ENCODE measurements at regions not wholly inside any gene's neighbourhood (a gene's known extent, or its start where the extent isn't known, plus 50 kb on each side); places are given as distances from the start of the nearest gene placed in this dataset.
"Not testable (repeated sequence)": the region's sequence is repeated elsewhere in the genome, so short reads cannot be mapped to it uniquely, and the experiment has no call there.

DNA sequence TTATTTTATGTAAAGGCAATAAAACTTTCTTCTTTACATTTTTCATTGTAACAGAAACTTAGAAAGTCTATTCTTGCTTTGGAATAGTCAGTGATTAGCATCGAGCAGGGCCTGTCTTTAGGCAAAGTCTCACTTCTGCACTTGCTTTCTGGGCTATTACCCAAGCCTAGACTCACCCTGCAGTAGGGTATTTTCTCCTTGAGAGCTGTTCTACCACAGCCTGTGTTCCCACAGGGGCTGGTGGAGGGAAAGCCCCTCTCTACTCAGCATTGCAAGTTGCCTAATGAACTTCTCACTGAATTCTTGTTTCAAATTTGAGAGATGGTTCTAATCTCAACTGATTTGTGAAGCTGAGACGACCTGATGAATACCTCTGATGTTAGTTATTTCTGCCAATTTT, 111.7 kb upstream of the KLHL14 start:
- DNase-seq = no peak

DNA sequence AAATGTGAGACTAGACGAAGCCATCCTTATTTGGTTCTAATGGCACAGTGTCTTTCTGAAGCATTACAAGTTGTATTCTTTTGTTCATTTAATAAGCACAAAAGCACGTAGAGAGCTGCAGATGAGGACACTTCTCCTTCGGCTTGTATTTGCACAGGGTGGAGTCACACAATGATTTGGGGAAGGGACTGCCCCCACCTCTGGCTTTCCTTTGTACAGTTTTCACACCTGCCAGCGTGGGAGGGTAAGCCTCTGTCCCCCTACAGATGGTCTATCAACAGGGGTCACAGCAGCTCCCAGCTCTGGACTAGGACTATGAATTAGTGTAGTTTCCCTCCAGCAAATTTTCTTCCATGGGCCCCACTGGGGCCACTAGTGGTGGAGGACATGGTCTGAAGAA, 108.2 kb upstream of the KLHL14 start:
- no peak for DNase-seq

DNA sequence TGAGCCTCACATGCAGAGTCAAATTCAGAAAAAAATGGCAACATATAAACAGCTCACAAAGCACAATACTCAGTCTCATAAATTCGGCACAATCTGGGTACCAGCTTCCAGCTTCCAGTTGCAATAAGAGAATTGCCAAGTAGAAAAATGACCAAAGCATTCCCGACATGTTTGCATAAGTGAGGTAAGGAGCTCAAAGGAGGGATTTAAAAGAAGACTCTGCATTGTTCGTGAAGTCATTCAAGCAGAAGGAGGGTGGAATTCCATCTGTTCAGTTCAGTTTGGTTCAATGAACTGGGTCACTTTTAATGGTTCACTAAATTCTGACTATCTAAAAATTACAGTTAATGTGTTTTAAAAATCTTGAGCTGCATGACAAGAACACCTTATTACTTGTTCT, 106.7 kb upstream of the KLHL14 start:
- peak; percentile 92 for DNase-seq

DNA sequence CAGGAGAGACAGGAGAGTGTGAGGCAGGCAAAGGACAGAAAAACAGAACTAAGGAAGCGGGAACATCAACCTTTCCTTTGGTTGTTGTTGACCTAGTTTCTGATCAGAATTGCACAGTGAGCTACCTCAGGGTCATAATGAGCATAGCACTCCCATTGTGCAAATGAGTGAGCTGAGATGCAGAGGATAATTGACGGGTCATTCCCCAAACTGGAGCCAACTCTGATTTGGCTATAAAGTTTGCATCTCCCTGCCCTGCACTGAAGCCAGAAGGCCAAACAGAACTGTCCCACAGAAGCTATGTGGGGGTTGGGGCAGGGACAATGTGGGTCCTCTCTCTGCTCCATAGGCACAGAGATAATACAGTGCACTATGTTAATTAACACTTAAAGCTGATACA, 105.6 kb upstream of the KLHL14 start:
- no peak for DNase-seq

DNA sequence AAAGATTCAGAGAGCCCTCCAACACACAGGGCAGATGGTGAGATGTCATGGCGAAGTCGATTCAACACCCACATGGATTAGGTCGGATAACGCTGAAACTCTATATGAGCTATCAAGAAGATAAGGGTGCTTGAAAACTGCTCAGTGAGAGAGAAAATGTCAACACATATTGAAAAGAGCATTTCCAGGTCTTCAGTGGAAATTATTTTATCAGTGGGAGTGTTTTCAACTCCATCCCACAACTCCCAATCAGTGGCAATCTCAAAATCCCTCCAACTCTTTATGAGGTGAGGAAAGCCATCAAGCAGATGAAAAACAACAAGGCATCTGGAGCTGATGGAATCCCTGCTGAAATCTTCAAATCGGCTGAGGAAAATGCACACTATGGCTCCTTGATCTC, 104.5 kb upstream of the KLHL14 start:
- DNase-seq = no peak

DNA sequence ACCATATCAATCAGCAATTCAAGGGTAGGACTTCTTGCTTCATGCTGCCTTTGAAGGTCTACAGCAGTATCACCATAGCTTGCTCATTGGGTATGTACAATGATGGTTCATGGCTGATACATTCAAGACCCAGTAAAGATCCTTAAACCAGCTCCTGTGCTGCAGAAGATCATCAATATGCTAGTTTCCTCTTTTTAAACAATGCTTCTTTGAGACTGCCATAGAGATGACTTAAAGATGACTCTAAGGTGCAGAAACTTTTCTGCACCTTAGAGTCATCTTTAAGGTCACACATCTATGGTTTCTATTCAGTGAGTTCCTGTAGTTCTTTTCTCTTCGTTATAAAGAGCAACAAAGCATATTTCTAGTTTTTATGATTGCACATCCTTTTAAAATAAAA, 102.8 kb upstream of the KLHL14 start:
- DNase-seq = no peak

DNA sequence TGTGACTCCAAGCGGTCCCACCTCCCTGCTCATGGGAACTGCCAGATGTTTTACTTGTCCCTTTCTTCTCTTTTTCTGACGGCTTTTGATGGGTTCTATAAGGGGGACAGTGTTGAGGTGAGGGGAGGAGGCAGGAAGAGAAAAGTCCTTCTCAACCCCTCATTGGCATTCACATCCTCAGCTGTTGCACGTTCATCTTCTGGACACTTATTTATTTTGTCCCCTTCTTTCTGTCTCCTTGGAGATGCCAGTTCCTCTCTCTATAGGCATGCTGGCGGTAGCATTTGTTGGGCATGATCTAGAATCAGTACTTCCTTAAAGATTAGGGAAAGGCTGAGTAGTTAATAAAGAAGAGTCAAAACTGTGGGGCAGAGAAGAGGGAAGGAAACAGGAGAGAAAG, 99.0 kb upstream of the KLHL14 start:
- no peak for DNase-seq

DNA sequence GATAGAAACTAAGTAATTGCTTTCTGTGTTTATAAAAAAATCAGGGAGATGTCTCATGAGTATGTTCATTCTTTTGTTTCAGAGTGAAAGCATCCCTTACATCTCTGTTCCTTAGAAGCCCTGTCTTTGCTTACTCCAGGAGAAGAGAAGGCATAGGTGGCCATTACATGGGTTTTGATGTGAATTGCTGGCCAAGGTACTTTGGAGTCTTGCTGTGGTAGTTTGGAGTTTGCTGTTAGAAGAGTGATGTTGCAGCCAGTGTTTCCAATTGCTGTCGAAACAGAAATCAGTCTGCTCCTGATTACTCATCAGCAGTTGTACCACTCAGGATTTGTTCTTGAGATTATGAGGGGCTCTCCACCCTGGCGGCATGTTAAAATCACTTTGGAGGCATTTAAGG, 97.8 kb upstream of the KLHL14 start:
- no peak for DNase-seq

DNA sequence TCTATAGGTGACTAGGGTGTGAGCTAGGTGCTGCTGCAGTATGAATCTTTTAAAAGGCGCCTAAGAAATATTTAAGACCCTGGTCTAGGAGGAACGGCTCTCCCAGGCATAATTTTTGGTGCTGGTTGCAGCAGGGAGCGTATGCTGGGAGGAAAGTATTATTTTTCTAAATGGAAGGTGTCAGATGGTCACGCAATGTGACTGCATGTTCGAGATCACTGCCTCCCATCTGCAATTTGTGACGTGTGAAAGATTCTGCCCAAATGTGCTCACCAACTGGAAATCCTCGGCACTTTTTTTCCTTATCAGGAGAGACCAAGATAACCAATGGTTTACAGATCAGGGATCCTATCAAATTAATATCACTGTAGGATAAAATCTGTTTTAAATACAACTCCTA, 95.6 kb upstream of the KLHL14 start:
- no peak for DNase-seq

DNA sequence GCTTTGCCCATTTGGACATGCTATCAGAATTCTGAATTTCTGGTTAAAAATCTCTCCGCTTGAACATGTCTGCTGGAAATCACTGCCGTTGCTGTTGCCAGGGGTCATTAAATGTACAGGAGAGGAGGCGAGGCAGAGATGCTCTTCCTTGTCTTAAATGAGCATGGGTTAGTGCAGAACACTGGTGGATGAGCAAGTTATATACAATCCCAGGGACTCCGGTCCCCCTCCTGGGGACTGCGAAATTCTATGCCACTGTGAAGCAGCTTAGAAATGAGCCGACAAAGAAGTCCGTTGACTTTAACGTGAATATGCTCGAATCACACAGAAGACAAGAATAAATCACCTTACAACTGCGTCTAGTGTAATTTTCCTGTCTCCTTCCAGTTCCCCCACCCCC, 95.1 kb upstream of the KLHL14 start:
- DNase-seq = no peak

DNA sequence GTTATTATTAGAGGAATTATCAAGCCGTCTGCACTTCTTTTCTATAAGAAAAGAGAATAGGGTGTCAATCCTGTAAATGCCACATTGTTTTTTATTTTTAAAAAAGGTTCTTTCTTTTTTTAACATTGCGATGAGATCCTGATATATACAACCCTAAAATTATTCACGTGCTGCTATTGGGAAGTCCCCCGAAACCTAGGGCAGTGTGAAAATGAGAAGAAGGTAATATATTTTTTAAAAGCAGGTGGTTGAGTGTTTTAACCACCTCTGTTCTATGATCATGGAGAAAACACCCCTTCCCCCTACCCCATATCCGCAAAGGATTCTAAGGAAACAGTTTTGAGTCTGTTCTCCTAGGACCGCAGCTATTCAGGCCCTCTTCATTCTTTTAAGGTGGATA, 94.5 kb upstream of the KLHL14 start:
- DNase-seq = no peak

DNA sequence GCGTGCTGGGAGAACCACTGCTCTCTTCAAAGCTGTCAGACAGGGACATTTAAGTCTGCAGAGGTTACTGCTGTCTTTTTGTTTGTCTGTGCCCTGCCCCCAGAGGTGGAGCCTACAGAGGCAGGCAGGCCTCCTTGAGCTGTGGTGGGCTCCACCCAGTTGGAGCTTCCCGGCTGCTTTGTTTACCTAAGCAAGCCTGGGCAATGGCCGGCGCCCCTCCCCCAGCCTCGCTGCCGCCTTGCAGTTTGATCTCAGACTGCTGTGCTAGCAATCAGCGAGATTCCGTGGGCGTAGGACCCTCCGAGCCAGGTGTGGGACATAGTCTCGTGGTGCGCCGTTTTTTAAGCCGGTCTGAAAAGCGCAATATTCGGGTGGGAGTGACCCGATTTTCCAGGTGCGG, 89.2 kb upstream of the KLHL14 start:
- DNase-seq = not testable (repeated sequence)

DNA sequence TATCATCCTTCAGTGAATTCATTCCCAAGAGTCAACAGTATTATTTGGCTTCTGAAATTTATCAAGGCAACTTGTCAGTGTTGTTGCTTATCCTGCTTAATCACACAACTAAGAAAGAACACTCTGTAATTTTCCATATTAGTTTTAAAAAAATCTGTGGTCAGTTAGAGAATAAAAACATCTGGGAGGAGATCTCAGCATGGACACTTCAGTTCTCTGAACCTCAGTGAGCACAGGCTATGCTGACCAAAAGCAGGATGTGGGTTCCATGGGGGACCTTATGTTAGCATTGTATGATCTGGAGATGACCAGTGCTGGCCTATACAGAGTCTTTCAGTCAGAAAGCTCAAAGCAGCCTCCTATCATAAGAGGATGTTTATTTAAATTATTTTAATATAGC, 79.1 kb upstream of the KLHL14 start:
- DNase-seq = no peak

DNA sequence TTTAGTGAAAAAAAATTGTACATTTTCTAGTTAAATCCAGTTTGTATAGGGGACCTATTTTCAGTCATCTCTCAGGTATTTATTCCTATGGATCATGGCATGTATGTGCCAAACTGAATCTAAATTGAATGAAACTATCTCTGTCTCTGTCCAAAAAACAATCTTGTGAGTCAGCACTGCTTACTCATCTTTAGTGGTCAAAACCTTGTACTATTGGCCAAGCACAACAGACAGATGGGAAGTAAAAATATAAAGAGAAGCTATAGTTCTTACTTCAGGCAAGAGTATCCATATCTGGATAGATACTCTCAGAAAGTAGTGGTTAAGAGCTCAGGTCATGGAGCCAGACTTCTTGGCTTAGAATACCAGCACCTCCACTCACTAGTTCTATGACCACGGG, 76.0 kb upstream of the KLHL14 start:
- peak; percentile 9 for DNase-seq

DNA sequence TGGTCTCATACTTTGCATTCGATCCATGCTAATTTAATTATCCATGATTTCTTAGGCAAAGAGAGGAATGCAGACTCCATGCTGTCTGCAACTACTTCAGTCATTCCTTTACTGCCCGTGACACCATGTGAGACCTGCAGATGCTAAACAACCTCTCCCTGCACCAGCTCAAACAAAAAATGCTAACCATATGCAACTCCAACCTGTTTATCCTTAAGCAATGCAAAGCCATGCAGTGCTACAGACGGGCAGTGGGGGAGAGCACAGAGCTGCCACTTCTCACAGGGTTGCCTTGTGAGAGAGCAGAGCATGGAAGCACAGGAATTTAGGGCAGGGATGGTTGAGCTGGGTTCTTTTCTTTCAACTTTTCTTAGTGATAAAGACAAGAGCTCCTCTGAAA, 74.9 kb upstream of the KLHL14 start:
- DNase-seq = no peak

DNA sequence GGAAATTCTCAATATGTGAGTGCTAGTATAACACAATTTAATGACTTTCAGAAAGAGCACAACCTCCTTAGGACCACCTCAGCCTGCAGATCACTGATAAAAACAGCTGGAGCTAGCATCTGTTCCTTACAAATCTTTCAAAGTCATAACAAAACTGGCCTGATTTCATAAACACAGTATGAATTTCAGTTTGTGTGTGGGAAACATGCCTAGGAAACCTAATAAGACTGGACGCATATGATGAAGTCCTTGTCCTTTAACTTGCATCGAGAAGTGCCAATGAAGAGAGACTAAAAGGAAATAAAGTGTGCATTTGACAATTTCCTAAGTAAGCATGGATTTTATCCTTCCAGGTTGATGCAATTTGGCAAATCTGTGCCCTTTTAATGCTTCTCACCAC, 74.1 kb upstream of the KLHL14 start:
- DNase-seq = no peak

DNA sequence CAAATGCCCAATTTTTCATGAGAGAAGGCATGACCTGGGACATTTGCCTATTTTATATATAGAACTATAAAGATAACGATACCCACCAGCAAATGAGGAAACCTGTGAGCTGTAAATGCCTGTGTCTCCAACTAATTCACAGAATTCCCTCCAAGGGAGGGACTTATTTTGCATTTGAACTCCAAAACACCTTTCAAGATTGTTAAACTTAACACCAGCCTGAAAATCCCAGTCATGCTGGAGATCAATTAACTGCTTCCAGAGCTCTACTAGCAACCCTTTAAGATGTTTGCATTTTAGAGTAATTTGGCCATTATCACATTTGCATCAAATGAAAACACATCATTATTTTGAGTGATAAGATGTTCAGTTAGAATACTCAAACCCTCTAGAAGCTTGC, 68.1 kb upstream of the KLHL14 start:
- DNase-seq = no peak

DNA sequence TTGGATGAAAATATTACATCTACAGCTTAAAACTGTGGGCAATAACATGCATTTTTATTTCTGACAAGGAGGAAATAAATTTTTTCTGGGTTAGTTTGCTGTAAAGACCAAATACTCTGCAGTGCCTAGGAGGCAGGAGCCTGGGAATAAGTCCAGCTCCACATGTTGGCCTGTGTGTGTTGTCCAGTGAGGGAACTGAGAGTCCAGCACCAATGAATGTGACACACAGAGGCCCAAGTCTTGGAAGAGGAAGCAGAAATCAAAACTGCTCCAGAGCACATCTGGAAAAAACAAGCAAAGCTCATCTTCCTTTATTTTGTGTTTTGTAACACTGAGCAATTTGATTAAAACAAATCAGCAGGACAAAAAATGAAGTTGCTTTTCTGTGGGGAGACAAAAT, 63.1 kb upstream of the KLHL14 start:
- no peak for DNase-seq

DNA sequence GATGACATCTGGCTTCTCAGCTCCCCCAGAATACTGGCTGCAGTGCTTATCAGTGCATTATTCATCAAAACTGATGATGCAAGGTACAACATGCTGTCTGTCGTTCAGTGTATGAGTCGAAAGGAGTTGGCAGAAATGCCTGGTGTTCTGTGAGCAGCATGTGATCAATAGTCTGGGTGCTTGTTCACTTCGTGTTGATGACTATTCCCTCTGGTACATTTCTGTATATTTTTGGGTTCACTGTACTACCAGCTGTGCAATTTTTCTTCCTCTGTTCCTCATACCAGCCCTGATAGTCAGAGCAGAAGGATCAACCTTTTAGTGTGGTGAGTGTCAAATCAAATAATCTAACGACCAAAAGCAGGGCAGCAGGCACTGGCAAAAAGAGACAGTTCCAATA, 59.0 kb upstream of the KLHL14 start:
- DNase-seq = no peak

DNA sequence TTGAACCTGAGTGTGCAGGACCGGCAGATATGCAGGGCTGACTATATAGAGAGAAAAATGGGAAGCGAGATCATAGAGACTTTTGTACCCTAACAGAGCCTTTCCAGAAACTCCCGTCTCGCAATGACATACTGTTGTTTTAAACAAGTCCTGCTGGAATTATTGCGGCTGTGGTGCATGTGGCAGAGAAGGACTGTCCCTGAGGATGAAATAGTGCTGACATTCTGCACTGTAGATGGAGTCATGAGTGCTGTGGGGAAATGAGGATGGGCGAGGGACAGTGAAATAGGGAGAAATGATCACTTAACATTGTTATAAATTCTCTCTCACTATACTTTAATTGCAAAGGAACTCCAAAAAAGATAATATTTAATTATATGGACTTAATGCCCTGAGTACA, 50.4 kb upstream of the KLHL14 start:
- DNase-seq = no peak

Data from kidney glomerular epithelial cell (primary cell).